Amniotic epithelial cell (primary cell): ENCODE measurements at regions not wholly inside any gene's neighbourhood (a gene's known extent, or its start where the extent isn't known, plus 50 kb on each side); places are given as distances from the start of the nearest gene placed in this dataset.
A peak's percentile ranks its signal among the peaks of the same experiment; 100 is the strongest.
"Not testable (repeated sequence)": the region's sequence is repeated elsewhere in the genome, so short reads cannot be mapped to it uniquely, and the experiment has no call there.

Source experiments
- DNase-seq: peaks from one replicate; pipeline ENCODE4 v3.0.0-alpha.2; 2010; ENCODE audit warnings: low read depth

GRCh38 chr6:180091-180694, 112.1 kb upstream of the DUSP22 start:
- DNase-seq: not testable (repeated sequence)

- no peak for DNase-seq
These were observed 111.1 kb upstream of the DUSP22 start for GRCh38 chr6:181049-181654.

- no peak for DNase-seq
These were observed 108.6 kb upstream of the DUSP22 start for GRCh38 chr6:183668-184067.

- DNase-seq: no peak
These were observed 108.1 kb upstream of the DUSP22 start for GRCh38 chr6:184161-184700.

GRCh38 chr6:186340-186965, 105.8 kb upstream of the DUSP22 start:
- peak; percentile 39 for DNase-seq

- peak; percentile 2 for DNase-seq
These were observed 105.0 kb upstream of the DUSP22 start for GRCh38 chr6:187210-187861.

- DNase-seq: peak; percentile 66
These were observed 103.2 kb upstream of the DUSP22 start for GRCh38 chr6:188821-189655.

GRCh38 chr6:189676-190075, 102.6 kb upstream of the DUSP22 start:
- DNase-seq: no peak

- DNase-seq: no peak
These were observed 101.5 kb upstream of the DUSP22 start for GRCh38 chr6:190596-191395.

- DNase-seq: no peak
These were observed 100.6 kb upstream of the DUSP22 start for GRCh38 chr6:191487-192312.

GRCh38 chr6:192313-192664, 100.0 kb upstream of the DUSP22 start:
- no peak for DNase-seq

- no peak for DNase-seq
These were observed 99.1 kb upstream of the DUSP22 start for GRCh38 chr6:193180-193579.

- no peak for DNase-seq
These were observed 98.4 kb upstream of the DUSP22 start for GRCh38 chr6:193773-194310.

- peak; percentile 39 for DNase-seq
These were observed 96.4 kb upstream of the DUSP22 start for GRCh38 chr6:195861-196360.

- no peak for DNase-seq
These were observed 95.7 kb upstream of the DUSP22 start for GRCh38 chr6:196543-196942.

GRCh38 chr6:203661-204060, 88.6 kb upstream of the DUSP22 start:
- no peak for DNase-seq

- DNase-seq: no peak
These were observed 86.0 kb upstream of the DUSP22 start for GRCh38 chr6:206264-206663.

- no peak for DNase-seq
These were observed 83.9 kb upstream of the DUSP22 start for GRCh38 chr6:208364-208763.

GRCh38 chr6:208938-209337, 83.3 kb upstream of the DUSP22 start:
- DNase-seq: no peak
